HL-60 (cell line): ENCODE measurements at regions not wholly inside any gene's neighbourhood (a gene's known extent, or its start where the extent isn't known, plus 50 kb on each side); places are given as distances from the start of the nearest gene placed in this dataset.

Experiments
- POLR2AphosphoS5 ChIP-seq: IDR thresholded peaks from 2 replicates; pipeline ENCODE4 v1.6.1; 2012; ENCODE audit warnings: low read depth
- TF ChIP-seq, protein P1 (sequence below): IDR thresholded peaks from one replicate; pipeline ENCODE4 v1.5.1; 2011; ENCODE audit warnings: low read length, control low read depth, inconsistent platforms; ENCODE audit not compliant: insufficient read depth
- TF ChIP-seq, protein P2 (sequence below): IDR thresholded peaks from 2 replicates; pipeline ENCODE4 v1.6.1; 2012; ENCODE audit warnings: low read depth; ENCODE audit not compliant: insufficient replicate concordance

DNA sequence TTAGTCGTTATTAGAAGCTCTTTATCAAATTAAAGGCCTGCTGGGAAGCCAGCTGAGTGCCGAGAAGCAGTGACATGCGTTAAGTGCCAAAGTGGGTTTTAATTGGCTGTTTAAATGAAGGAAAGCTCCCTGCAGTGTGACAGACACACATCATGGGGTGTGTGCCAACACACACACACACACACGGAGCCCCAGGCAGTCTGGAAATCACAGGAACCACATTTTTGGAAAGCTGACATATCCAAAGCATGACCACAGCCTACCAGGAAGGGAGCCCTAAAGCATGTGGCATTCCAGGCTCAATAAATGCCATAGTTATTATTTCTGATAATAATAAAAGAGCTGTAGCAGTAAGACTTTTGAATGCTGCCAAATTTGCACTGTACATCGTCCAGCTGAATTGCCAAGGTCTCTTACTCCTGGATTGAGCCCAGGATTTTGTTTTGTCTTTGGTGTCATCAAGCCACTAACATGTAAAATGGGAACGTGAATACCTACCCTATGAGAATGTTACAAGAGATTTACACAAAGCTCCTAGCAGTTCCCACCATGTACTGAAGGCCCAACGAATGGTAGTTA lies 135.1 kb downstream of the TMEM30B start:
- TF ChIP-seq, protein P1, sequence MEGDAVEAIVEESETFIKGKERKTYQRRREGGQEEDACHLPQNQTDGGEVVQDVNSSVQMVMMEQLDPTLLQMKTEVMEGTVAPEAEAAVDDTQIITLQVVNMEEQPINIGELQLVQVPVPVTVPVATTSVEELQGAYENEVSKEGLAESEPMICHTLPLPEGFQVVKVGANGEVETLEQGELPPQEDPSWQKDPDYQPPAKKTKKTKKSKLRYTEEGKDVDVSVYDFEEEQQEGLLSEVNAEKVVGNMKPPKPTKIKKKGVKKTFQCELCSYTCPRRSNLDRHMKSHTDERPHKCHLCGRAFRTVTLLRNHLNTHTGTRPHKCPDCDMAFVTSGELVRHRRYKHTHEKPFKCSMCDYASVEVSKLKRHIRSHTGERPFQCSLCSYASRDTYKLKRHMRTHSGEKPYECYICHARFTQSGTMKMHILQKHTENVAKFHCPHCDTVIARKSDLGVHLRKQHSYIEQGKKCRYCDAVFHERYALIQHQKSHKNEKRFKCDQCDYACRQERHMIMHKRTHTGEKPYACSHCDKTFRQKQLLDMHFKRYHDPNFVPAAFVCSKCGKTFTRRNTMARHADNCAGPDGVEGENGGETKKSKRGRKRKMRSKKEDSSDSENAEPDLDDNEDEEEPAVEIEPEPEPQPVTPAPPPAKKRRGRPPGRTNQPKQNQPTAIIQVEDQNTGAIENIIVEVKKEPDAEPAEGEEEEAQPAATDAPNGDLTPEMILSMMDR: no peak
- TF ChIP-seq, protein P2, sequence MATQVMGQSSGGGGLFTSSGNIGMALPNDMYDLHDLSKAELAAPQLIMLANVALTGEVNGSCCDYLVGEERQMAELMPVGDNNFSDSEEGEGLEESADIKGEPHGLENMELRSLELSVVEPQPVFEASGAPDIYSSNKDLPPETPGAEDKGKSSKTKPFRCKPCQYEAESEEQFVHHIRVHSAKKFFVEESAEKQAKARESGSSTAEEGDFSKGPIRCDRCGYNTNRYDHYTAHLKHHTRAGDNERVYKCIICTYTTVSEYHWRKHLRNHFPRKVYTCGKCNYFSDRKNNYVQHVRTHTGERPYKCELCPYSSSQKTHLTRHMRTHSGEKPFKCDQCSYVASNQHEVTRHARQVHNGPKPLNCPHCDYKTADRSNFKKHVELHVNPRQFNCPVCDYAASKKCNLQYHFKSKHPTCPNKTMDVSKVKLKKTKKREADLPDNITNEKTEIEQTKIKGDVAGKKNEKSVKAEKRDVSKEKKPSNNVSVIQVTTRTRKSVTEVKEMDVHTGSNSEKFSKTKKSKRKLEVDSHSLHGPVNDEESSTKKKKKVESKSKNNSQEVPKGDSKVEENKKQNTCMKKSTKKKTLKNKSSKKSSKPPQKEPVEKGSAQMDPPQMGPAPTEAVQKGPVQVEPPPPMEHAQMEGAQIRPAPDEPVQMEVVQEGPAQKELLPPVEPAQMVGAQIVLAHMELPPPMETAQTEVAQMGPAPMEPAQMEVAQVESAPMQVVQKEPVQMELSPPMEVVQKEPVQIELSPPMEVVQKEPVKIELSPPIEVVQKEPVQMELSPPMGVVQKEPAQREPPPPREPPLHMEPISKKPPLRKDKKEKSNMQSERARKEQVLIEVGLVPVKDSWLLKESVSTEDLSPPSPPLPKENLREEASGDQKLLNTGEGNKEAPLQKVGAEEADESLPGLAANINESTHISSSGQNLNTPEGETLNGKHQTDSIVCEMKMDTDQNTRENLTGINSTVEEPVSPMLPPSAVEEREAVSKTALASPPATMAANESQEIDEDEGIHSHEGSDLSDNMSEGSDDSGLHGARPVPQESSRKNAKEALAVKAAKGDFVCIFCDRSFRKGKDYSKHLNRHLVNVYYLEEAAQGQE: no peak
- no peak for TF ChIP-seq POLR2AphosphoS5
